SU-DHL-6 (cell line): ENCODE measurements at regions not wholly inside any gene's neighbourhood (a gene's known extent, or its start where the extent isn't known, plus 50 kb on each side); places are given as distances from the start of the nearest gene placed in this dataset.

Experiments used
- H2AFZ ChIP-seq: fragments of 200-600 bp; sonication (generic); 2 replicates; pipeline ENCODE4 v1.6.1; 2014; ENCODE audit warnings: low read depth, mild to moderate bottlenecking, moderate library complexity, mixed read lengths, antibody characterized with exemption, low read length; ENCODE audit not compliant: severe bottlenecking
- H3F3A ChIP-seq: fragments of 200-600 bp; shearing (Covaris generic); 2 replicates; pipeline ENCODE4 v1.6.0; 2016; ENCODE audit warnings: antibody characterized with exemption, mild to moderate bottlenecking; ENCODE audit not compliant: insufficient read depth
- H3K27ac ChIP-seq: fragments of 200-600 bp; sonication (generic); 2 replicates; pipeline ENCODE4 v1.5.1; 2016; ENCODE audit warnings: low read depth, mild to moderate bottlenecking, low read length, moderate library complexity, mixed read lengths
- H3K27me3 ChIP-seq: fragments of 200-600 bp; sonication (generic), shearing (Covaris generic); 2 replicates; pipeline ENCODE4 v1.6.0; 2014; ENCODE audit warnings: mild to moderate bottlenecking, low read length
- H3K36me3 ChIP-seq: fragments of 200-600 bp; sonication (generic); 2 replicates; pipeline ENCODE4 v1.6.1; 2014; ENCODE audit warnings: mild to moderate bottlenecking, low read length, mixed read lengths
- H3K4me2 ChIP-seq: fragments of 300-600, 200-600 bp; shearing (Covaris generic), sonication (generic); 2 replicates; pipeline ENCODE4 v1.6.0; 2014; ENCODE audit warnings: low read length, low read depth, mild to moderate bottlenecking; ENCODE audit not compliant: poor library complexity, severe bottlenecking
- H3K4me3 ChIP-seq: fragments of 200-600 bp; sonication (generic); 2 replicates; pipeline ENCODE4 v1.5.1; 2014; ENCODE audit warnings: antibody characterized with exemption, low read length, mild to moderate bottlenecking, mixed read lengths; ENCODE audit not compliant: insufficient read depth, poor library complexity, severe bottlenecking
- H3K79me2 ChIP-seq: fragments of 200-600 bp; sonication (generic); 2 replicates; pipeline ENCODE4 v1.6.1; 2014; ENCODE audit warnings: mild to moderate bottlenecking, low read length, moderate library complexity; ENCODE audit not compliant: insufficient read depth
- H3K9ac ChIP-seq: fragments of 200-600 bp; sonication (generic); 2 replicates; pipeline ENCODE4 v1.7.0; 2014; ENCODE audit warnings: mild to moderate bottlenecking, low read length
- H3K9me2 ChIP-seq: fragments of 200-600 bp; sonication (generic); replicated peaks from 2 replicates; pipeline ENCODE4 v1.6.1; 2014; ENCODE audit warnings: low read length; ENCODE audit not compliant: insufficient read depth
- H3K9me3 ChIP-seq: fragments of 200-600 bp; sonication (generic); 2 replicates; pipeline ENCODE4 v1.6.1; 2014; ENCODE audit warnings: low read length, mixed read lengths; ENCODE audit not compliant: insufficient read depth
- H4K20me1 ChIP-seq: fragments of 200-600 bp; sonication (generic); 2 replicates; pipeline ENCODE4 v1.6.1; 2014; ENCODE audit warnings: low read depth, mild to moderate bottlenecking, antibody characterized with exemption, low read length, moderate library complexity, mixed read lengths
- EZH2phosphoT487 ChIP-seq: fragments of 200-600 bp; sonication (generic), shearing (Covaris generic); conservative IDR thresholded peaks from 2 replicates; pipeline ENCODE4 v1.6.1; 2018; ENCODE audit warnings: mild to moderate bottlenecking, antibody characterized with exemption, low read length, moderate library complexity, mixed read lengths
- TF ChIP-seq, protein P1 (sequence below): fragments of 200-600 bp; sonication (generic); IDR thresholded peaks from one replicate; pipeline ENCODE4 v1.5.1; 2017; ENCODE audit warnings: antibody characterized with exemption, mild to moderate bottlenecking, low read length, moderate library complexity; ENCODE audit not compliant: insufficient read depth, poor library complexity, severe bottlenecking

DNA sequence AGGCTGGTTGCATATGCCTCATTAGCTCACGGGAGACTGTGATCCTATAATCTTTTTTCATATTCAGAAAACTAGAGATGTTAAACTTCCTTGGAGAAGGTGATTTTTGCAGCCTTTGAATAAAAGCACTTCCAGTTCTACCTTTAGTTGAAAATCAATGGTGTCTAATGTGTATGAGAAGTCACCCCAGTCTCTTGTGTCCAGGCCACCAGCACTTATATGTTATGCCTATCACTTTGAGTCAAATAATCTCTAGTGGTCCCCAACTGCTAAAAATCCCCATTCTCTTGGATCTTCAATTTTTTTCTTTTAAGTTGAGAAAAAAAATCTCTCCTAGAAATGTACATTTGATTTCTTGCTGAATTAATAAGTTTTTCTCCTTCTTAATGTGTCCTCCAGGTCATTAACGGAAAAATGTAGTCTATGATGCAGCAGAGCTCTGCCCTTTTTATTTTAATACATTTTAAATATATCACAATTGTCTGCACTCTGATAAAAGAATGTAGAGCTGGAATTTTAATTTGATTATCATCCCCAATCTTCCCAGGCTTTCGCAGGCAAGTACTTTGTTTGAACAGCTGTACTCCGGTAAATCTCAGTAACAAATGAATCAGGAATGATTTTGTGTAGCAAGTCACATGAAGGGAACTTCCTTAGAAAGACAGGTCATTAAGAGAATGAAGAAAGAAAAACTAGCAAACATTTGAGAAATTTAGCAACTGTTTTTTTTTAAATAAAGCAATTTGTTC lies 147.0 kb downstream of the SOX4 start:
- no peaks in the 10 kb centered on the region for H3K9me3 ChIP-seq
- no peak overlapping the region for H3K4me3 ChIP-seq
- no peaks in the 10 kb centered on the region for H3K9me2 ChIP-seq
- TF ChIP-seq, protein P1, sequence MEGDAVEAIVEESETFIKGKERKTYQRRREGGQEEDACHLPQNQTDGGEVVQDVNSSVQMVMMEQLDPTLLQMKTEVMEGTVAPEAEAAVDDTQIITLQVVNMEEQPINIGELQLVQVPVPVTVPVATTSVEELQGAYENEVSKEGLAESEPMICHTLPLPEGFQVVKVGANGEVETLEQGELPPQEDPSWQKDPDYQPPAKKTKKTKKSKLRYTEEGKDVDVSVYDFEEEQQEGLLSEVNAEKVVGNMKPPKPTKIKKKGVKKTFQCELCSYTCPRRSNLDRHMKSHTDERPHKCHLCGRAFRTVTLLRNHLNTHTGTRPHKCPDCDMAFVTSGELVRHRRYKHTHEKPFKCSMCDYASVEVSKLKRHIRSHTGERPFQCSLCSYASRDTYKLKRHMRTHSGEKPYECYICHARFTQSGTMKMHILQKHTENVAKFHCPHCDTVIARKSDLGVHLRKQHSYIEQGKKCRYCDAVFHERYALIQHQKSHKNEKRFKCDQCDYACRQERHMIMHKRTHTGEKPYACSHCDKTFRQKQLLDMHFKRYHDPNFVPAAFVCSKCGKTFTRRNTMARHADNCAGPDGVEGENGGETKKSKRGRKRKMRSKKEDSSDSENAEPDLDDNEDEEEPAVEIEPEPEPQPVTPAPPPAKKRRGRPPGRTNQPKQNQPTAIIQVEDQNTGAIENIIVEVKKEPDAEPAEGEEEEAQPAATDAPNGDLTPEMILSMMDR: no peak
- no peak for TF ChIP-seq EZH2phosphoT487
- H3K9ac ChIP-seq: no peak overlapping the region
- no peaks in the 10 kb centered on the region for H3K27me3 ChIP-seq
- H3K79me2 ChIP-seq: no peaks in the 10 kb centered on the region
- no peaks in the 10 kb centered on the region for H3F3A ChIP-seq
- no peak overlapping the region for H3K4me2 ChIP-seq
- H3K27ac ChIP-seq: no peak overlapping the region
- no peak overlapping the region for H2AFZ ChIP-seq
- H4K20me1 ChIP-seq: no peaks in the 10 kb centered on the region
- H3K36me3 ChIP-seq: no peaks in the 10 kb centered on the region

- H3K9ac ChIP-seq: no peak overlapping the region
- H3K36me3 ChIP-seq: no peaks in the 10 kb centered on the region
- H3K79me2 ChIP-seq: no peaks in the 10 kb centered on the region
- TF ChIP-seq, protein P1: no peak
- TF ChIP-seq EZH2phosphoT487: no peak
- H3K27ac ChIP-seq: no peak overlapping the region
- H3F3A ChIP-seq: no peaks in the 10 kb centered on the region
- H3K4me3 ChIP-seq: no peak overlapping the region
- H3K4me2 ChIP-seq: no peak overlapping the region
- H3K9me2 ChIP-seq: no peaks in the 10 kb centered on the region
- no peaks in the 10 kb centered on the region for H3K27me3 ChIP-seq
- no peak overlapping the region for H2AFZ ChIP-seq
- no peaks in the 10 kb centered on the region for H3K9me3 ChIP-seq
- H4K20me1 ChIP-seq: no peaks in the 10 kb centered on the region
Measured at GRCh38 chr6:21741221-21742109, 147.9 kb downstream of the SOX4 start.

- Histone ChIP-seq H3F3A (no peaks in the 10 kb centered on the region), H3K27ac (no peak overlapping the region), H3K9me2 (no peaks in the 10 kb centered on the region), H2AFZ (no peak overlapping the region), H3K9ac (no peak overlapping the region), H3K79me2 (no peaks in the 10 kb centered on the region), H3K36me3 (no peaks in the 10 kb centered on the region), H3K27me3 (no peaks in the 10 kb centered on the region), H3K4me3 (no peak overlapping the region), H3K9me3 (no peaks in the 10 kb centered on the region), H3K4me2 (no peak overlapping the region), H4K20me1 (no peaks in the 10 kb centered on the region)
- TF ChIP-seq EZH2phosphoT487: no peak
- TF ChIP-seq, protein P1: no peak
Measured at GRCh38 chr6:21742238-21742660, 148.7 kb downstream of the SOX4 start.
